ENCODE measurements at regions not wholly inside any gene's neighbourhood (a gene's known extent, or its start where the extent isn't known, plus 50 kb on each side); places are given as distances from the start of the nearest gene placed in this dataset.

DNA sequence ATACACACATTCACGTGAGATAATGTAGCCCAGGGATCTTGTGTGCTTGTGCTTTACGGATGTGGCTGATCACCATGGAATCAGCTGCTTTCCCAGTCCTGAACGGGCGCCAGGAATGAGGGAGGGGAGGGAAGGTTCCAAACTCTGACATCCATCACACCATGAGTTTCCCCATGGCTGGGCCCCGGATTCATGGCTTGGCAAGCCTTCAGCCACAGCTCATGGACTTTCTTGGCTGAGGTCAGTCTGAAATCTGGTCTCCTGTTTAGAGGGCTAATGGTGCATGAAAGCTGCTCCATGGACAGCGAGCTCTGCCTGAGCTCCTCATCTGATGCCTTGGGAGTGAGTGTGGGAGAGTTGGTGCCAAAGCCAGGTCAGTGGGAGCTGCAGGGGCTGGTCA lies 767.6 kb upstream of the EEF2KMT start:
- DNase-seq (ENCODE audit: extremely low read depth, low read depth): no peak
- TF ChIP-seq CTCF (IDR thresholded peaks at IDR 0.05; ENCODE audit: low read depth, low read length): no peak

DNA sequence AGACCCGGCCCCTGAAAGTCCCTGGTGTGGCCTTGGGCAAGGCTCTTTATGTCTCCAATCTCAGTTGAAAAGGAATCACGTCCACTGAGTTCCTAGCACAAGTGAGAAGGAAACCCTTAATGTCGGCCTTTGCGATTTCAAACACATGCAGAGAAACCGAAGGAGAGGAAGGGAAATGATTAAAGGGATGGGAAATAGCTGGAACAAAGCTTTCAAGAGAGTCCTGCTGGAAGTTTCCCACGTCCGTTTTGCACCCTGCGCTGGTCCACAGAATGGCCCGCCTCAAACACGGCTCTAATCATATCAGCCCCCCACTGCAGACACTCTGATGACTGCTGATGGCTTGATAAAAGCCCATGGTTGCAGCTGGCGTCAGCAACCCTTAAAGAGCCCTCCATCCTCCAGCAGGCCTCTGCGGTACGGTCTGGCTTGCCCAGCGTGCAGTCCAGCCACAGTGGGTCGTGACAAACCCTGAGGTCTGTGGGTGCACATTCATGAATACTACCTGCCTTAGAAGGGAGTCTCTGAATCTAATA lies 765.5 kb upstream of the EEF2KMT start:
- DNase-seq (ENCODE audit: extremely low read depth, low read depth): no peak

DNA sequence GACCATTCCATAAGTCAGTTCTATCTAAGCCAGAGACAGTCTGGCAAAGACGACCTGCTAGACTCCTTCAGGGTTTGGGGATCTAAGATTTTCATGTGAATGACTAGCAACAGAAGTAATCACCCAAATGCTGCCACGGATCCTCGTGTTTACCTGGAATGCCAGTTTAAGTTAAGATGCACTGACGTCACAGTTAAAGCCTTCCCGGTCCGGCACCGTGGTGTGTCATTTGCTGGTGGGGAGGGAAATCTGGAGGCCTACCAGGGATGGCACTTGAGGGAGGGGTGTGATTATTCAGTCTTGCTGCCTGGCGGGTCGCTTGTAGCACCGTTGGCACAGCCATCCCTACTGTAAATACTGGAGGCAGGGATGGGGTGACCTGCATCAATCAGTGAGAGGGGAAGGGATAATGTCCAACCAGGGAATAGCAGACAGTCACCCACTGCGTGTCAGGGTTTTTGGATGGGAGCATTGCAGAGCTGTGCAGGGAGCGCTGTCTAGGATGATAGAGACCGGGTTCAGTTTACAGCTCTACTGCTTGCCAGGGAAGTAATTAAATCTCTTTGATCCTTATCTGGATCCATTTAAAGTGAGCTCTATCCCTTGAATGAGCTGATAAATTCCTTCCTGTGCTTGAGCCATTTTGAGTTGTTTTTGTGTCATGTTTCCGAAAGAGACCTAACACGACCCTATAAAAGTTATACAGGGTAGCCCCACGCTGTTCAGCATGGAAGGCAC lies 764.7 kb upstream of the EEF2KMT start:
- DNase-seq (ENCODE audit: extremely low read depth, low read depth): no peak
- no peak for TF ChIP-seq CTCF (IDR thresholded peaks at IDR 0.05; ENCODE audit: low read depth, low read length)

More for the DNA sequence above, 765.5 kb upstream of the EEF2KMT start:
- no peak for TF ChIP-seq CTCF (IDR thresholded peaks at IDR 0.05; ENCODE audit: low read depth, low read length)

- no peak for DNase-seq (ENCODE audit: extremely low read depth, low read depth)
- no peak for TF ChIP-seq CTCF (IDR thresholded peaks at IDR 0.05; ENCODE audit: low read depth, low read length)
Measured at GRCh38 chr16:5861241-5861640, 763.6 kb upstream of the EEF2KMT start.

- no peak for DNase-seq (ENCODE audit: extremely low read depth, low read depth)
- no peak for TF ChIP-seq CTCF (IDR thresholded peaks at IDR 0.05; ENCODE audit: low read depth, low read length)
Measured at GRCh38 chr16:5858180-5858579, 760.6 kb upstream of the EEF2KMT start.

- TF ChIP-seq CTCF (IDR thresholded peaks at IDR 0.05; ENCODE audit: low read depth, low read length): no peak
- DNase-seq (ENCODE audit: extremely low read depth, low read depth): no peak
Measured at GRCh38 chr16:5854027-5854426, 756.4 kb upstream of the EEF2KMT start.

DNA sequence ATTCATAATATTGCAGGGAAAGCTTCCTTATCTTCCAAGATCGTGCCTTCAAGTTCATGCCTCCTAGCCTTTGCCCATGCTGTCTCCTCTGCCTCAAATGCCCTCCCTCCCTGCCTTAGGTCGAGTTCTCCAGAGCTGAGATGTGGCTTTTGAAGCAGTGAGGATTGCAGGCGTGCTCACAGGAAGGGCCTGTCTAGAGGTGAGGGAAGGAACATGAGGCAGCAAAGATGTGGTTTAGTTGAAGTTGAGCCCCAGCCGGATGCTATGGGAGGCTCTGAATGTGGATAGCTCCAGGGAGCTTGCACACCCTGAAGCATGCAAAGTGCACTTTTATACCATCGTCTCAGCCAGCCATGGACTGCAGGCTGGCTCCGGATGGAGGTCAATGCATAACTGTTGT lies 754.6 kb upstream of the EEF2KMT start:
- DNase-seq (ENCODE audit: extremely low read depth, low read depth): no peak
- TF ChIP-seq CTCF (IDR thresholded peaks at IDR 0.05; ENCODE audit: low read depth, low read length): no peak
